IMR-90 (cell line): ENCODE measurements at regions not wholly inside any gene's neighbourhood (a gene's known extent, or its start where the extent isn't known, plus 50 kb on each side); places are given as distances from the start of the nearest gene placed in this dataset.

Experiments
- CEBPB ChIP-seq: IDR thresholded peaks from 2 replicates; pipeline ENCODE4 v1.6.1; 2012; ENCODE audit warnings: low read depth, low read length, improper control_type of control experiment
- CHD1 ChIP-seq: IDR thresholded peaks from 2 replicates; pipeline ENCODE4 v1.6.1; 2012; ENCODE audit warnings: low read depth, low read length, improper control_type of control experiment
- CTCF ChIP-seq: conservative IDR thresholded peaks from 2 replicates; pipeline ENCODE4 v1.5.1; 2012; ENCODE audit warnings: mild to moderate bottlenecking, low read depth, low read length, improper control_type of control experiment
- MAFK ChIP-seq: IDR thresholded peaks from 2 replicates; pipeline ENCODE4 v1.6.1; 2012; ENCODE audit warnings: low read depth, low read length, improper control_type of control experiment
- POLR2A ChIP-seq: IDR thresholded peaks from 2 replicates; pipeline ENCODE4 v1.6.1; 2012; ENCODE audit warnings: mild to moderate bottlenecking, low read depth, low read length
- RAD21 ChIP-seq: IDR thresholded peaks from 2 replicates; pipeline ENCODE4 v1.6.1; 2012; ENCODE audit warnings: low read length, improper control_type of control experiment
- RCOR1 ChIP-seq: IDR thresholded peaks from 2 replicates; pipeline ENCODE4 v1.6.1; 2012; ENCODE audit warnings: mild to moderate bottlenecking, low read length, improper control_type of control experiment; ENCODE audit not compliant: insufficient replicate concordance
- RFX5 ChIP-seq: IDR thresholded peaks from 2 replicates; pipeline ENCODE4 v1.8.0; 2012; ENCODE audit warnings: low read depth, mild to moderate bottlenecking, low read length, moderate library complexity
- SMC3 ChIP-seq: fragments of 150-350 bp; IDR thresholded peaks from 2 replicates; pipeline ENCODE4 v1.6.1; 2016; ENCODE audit warnings: low read depth, mild to moderate bottlenecking, antibody characterized with exemption, low read length, moderate library complexity
- USF2 ChIP-seq: fragments of 150-350 bp; IDR thresholded peaks from 2 replicates; pipeline ENCODE4 v1.6.1; 2017; ENCODE audit warnings: mild to moderate bottlenecking, antibody characterized with exemption, low read length, low read depth

GRCh38 chr4:103292959-103293358 is 94.8 kb upstream of the CENPE start:
- no peak for TF ChIP-seq CTCF
- TF ChIP-seq POLR2A = no peak
- no peak for TF ChIP-seq SMC3
- no peak for TF ChIP-seq CEBPB
- no peak for TF ChIP-seq RCOR1
- TF ChIP-seq RFX5 = no peak
- no peak for TF ChIP-seq MAFK
- TF ChIP-seq USF2 = no peak
- TF ChIP-seq CHD1 = no peak
- no peak for TF ChIP-seq RAD21
